ENCODE measurements at regions not wholly inside any gene's neighbourhood (a gene's known extent, or its start where the extent isn't known, plus 50 kb on each side); places are given as distances from the start of the nearest gene placed in this dataset.

GRCh38 chr12:19792028-19792427, 352.7 kb downstream of the AEBP2 start:
- TF ChIP-seq POLR2A (IDR thresholded peaks at IDR 0.05) (no peak), CTCF (IDR thresholded peaks at IDR 0.05) (no peak), EP300 (IDR thresholded peaks at IDR 0.05) (no peak)

All from suprapubic skin (tissue), 3 donors.